Left colon (tissue), 2 donors: ENCODE measurements at regions not wholly inside any gene's neighbourhood (a gene's known extent, or its start where the extent isn't known, plus 50 kb on each side); places are given as distances from the start of the nearest gene placed in this dataset.
"Not testable (repeated sequence)": the region's sequence is repeated elsewhere in the genome, so short reads cannot be mapped to it uniquely, and the experiment has no call there.

ENCODE experiments used
- ATAC-seq: fragments of 200-7000 bp; cut with Tn5 transposase; one replicate; pipeline ENCODE4 v1.9.1; 2020; ENCODE audit warnings: mild to moderate bottlenecking, moderate library complexity
- DNase-seq, 2 donors: peaks; one replicate each; pipeline ENCODE4 v3.0.0-alpha.2; 2020
- intact Hi-C, 2 donors: fragments of 100-400 bp; cut with DNase I in 1 of 2; cut with micrococcal nuclease in 1 of 2; formaldehyde crosslinking; loops; one replicate each; pipeline versions ENCODE4 v1.11.2 to v1.14.0; 2022; cut with DNase I, micrococcal nuclease
- donor health status: DM: no; HTN: no; CAD: no.
- donor health status: DM: yes; HTN: yes; CAD: no.

DNA sequence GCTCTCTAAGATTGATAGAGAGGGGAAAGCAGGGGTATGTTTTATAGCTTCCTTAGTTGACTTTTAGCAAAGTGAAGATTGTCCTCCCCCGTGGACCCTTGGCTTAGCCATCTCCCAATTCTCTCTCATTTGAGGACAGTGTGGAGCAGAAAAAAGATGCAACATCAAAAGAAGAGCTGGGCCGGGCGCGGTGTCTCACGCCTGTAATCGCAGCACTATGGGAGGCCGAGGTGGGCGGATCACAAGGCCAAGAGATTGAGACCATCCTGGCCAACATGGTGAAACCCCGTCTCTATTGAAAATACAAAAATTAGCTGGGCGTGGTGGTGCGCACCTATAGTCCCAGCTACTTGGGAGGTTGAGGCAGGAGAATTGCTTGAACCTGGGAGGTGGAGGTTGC is 187.9 kb upstream of the GATA6 start:
- ATAC-seq, DNase-seq, intact Hi-C loops: not testable (repeated sequence)

DNA sequence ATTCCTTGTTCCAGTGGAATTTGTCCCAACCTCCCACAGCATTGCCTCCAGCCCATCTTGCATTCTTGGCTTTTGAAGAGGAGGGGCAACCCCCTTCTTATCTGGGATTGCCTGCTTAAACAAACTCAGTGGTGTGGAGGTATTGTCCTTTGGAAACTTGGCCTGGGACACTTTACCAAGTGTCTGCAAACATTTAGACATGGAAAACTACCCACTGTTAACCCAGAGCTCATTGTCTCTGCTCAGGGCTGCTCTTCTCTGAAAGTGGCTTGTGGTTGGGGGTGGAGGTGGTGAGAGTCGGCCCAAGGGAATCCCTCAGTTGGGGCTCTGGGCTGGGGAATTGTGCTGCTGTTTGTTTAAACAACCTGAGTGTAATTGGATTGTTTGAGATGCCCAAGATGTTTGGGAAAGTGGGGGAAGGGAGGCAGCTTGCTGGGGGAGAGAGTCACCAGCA is 178.3 kb upstream of the GATA6 start:
- ATAC-seq, result peak; percentile 34
- no peak for DNase-seq

GRCh38 chr18:21991886-21992285 is 177.5 kb upstream of the GATA6 start:
- ATAC-seq, result no peak
- intact Hi-C loops, result no loop called here
- DNase-seq, result no peak

More for the DNA sequence above, 178.3 kb upstream of the GATA6 start:
- intact Hi-C loops, result no loop called here

DNA sequence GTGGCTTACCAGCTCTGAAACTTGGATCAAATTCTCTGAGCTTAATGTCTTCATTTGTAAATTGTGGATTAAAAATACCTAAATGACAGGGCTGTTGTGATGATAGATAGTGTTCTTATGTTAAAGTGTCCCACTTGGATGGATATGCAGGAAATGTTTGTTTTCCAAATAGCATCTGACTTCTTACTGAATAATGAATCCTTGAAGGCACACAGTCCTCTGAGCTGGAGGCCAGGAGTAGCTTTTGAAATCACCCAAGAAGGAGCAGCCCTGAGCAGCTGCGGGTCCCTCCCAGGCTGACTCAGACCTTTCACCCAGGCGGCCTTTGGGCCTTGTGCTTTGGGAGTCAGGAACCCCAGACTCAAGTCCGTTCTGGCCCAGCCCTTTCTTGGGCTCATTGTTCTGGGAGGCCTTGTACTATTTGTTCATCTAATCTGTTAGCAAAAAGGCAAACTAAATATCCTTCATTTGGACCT is 173.0 kb upstream of the GATA6 start:
- ATAC-seq, result peak; percentile 40
- peak; percentile 38 to 48 for DNase-seq
- intact Hi-C loops, result no loop called here

DNA sequence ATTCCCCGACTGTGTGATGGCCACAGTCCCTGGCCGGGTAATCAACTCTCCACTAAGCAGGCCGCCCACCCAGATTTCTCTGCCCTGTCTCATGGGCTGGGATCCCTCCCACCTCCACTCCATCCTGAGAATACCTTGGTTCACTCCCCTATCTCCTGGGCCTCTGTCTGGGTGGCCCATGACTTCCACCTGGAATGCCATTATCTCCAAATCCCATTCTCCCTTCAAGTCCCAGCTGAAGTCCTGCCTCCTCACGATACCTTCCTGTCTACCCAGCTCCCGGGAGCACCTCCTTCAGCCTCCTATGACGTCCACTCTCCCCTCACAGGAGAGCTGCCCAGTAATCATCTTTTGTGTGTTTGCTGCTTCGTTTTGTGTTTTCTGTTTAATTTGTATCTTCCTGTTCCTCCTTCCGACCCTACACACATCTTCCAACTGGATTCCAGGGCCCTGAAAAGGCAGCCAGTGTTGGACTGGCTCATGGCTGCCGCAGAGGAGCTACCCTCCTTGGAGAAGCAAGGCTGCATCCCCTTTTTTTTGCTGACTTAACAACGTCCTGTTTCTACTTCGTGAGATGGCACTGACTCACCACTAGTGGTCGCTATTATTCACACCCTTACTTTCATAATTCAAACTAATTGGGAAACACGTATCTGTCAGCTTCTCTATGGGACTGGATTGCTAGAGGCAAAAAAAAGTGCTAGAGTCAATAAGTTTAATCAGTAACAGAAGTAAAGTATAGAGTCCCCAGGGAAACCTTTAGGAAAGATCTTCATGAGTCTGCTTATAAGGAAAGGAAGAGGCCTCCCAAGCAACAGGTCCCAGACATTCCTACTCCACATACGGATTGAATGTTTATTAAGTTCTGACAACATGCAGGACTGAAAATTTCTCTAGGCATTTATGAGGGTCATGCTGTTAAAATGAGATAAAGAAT is 171.9 kb upstream of the GATA6 start:
- intact Hi-C loops, result no loop called here
- DNase-seq (no peak), ATAC-seq (peak; percentile 87)

DNA sequence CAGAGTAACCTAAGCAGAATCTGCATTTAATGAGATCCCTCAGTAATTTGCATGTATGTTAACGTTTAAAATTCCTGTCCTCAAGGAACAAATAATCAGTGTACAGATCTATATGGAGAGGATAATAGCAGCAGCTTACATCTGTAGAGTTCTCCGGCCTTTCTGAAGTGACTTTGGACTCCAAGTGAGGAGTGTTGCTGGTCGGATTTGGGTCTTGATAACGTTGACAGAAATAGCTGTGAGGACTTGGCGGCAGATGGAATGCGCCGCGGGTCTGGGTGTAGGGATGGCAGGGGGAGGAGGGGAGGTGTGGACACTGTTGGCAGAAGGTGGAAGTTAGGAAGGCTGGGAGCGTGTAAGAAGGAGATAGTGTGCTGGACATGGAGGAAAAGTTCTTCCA is 170.9 kb upstream of the GATA6 start:
- DNase-seq (peak; percentile 38 to 42), ATAC-seq (peak; percentile 43)
- intact Hi-C loops, result no loop called here

GRCh38 chr18:22001912-22002487 is 167.4 kb upstream of the GATA6 start:
- ATAC-seq (peak; percentile 31), DNase-seq (peak in 1 of 2 donors; percentile 26)
- intact Hi-C loops, result no loop called here

GRCh38 chr18:22005191-22005841 is 164.1 kb upstream of the GATA6 start:
- peak in 1 of 2 donors; percentile 31 for DNase-seq
- no peak for ATAC-seq
- intact Hi-C loops, result no loop called here

DNA sequence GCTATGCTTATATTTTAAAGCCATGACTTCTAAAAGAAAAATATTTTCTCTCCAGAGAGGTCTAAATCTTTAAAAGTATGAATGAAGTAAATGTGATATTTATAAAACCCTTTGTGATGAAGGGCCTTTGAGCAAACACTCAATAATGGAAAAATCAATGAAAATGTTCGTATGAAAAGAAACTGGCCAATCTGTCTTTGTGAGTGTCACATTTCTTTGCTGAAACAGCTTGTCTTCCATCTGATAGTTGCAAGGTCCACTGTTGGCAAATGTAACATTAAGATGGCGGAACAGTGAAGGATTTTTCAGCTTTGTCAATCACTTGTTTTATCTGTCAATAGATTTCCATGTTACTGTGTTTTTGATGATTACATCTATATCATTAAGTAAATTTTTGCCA is 162.9 kb upstream of the GATA6 start:
- DNase-seq, result no peak
- ATAC-seq, result no peak
- intact Hi-C loops, result no loop called here

DNA sequence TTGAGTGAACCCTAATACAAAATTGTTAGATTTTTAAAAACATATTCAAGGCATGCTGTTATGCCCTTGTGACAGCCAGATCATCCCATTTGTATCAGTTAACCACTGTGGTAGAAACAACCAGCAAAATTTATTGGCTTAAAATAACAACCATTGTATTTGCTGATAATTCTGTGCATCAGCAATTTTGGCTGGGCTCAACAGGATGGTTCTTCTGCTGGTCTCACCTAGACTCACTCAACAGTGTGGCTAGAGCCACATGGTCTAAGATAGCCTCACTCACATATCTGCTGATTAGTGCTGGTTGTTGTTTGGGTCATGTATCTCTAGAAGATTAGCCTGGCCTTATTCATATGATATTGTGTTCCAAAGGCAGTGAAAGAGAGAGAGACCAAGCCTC is 160.1 kb upstream of the GATA6 start:
- intact Hi-C loops, result no loop called here
- ATAC-seq (no peak), DNase-seq (no peak)

GRCh38 chr18:22013993-22014392 is 155.4 kb upstream of the GATA6 start:
- ATAC-seq (no peak), DNase-seq (no peak)
- intact Hi-C loops, result no loop called here

GRCh38 chr18:22015156-22015555 is 154.2 kb upstream of the GATA6 start:
- intact Hi-C loops, result no loop called here
- DNase-seq (no peak), ATAC-seq (no peak)

GRCh38 chr18:22018366-22018765 is 151.0 kb upstream of the GATA6 start:
- peak; percentile 72 for ATAC-seq
- intact Hi-C loops, result no loop called here
- DNase-seq, result no peak

GRCh38 chr18:22019193-22019592 is 150.2 kb upstream of the GATA6 start:
- DNase-seq, result no peak

GRCh38 chr18:22020127-22020866 is 149.1 kb upstream of the GATA6 start:
- peak; percentile 76 for ATAC-seq
- intact Hi-C loops, result no loop called here
- DNase-seq, result peak; percentile 42 to 56

More at GRCh38 chr18:22019193-22019592, 150.2 kb upstream of the GATA6 start:
- no peak for ATAC-seq
- intact Hi-C loops, result no loop called here

DNA sequence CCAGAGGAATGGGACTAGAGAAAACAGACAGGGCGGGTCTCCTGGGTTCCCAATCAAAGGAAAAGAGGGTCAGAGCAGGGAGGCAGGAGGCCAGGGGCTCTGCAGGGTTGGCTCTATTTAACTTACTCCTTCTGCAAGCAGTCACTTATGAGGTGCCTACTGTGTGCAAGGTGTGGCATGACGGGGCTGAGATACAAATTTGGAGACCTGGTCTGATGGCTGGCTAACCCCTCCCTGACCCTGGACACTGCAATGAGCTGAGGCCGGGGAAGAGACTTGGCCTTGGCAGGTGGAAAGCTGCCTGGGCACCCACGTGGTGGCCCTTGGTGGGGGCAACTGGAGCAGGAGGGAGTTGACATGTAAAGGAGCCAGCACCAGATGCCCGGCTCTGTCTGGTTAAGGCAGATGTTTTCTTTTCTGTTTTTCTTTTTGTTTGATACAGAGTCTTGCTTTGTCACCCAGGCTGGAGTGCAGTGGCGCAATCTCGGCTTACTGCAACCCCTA is 148.5 kb upstream of the GATA6 start:
- DNase-seq (no peak), ATAC-seq (no peak)
- intact Hi-C loops, result no loop called here

GRCh38 chr18:22021701-22022100 is 147.7 kb upstream of the GATA6 start:
- peak; percentile 73 for ATAC-seq

GRCh38 chr18:22024924-22025323 is 144.5 kb upstream of the GATA6 start:
- ATAC-seq (no peak), DNase-seq (no peak)
- intact Hi-C loops, result no loop called here

More at GRCh38 chr18:22021701-22022100, 147.7 kb upstream of the GATA6 start:
- peak; percentile 69 to 77 for DNase-seq
- intact Hi-C loops, result no loop called here

GRCh38 chr18:22026362-22026761 is 143.0 kb upstream of the GATA6 start:
- intact Hi-C loops, result no loop called here
- DNase-seq, result no peak
- ATAC-seq, result no peak
